COR-L47 (cell line): ENCODE measurements at regions not wholly inside any gene's neighbourhood (a gene's known extent, or its start where the extent isn't known, plus 50 kb on each side); places are given as distances from the start of the nearest gene placed in this dataset.
"Not testable (repeated sequence)": the region's sequence is repeated elsewhere in the genome, so short reads cannot be mapped to it uniquely, and the experiment has no call there.

Experiments
- DNase-seq: peaks from one replicate; lab custom pipeline; 2025; lab: John Stamatoyannopoulos, UW

- no peak for DNase-seq
Observed at GRCh38 chrX:129161108-129161507, 362.2 kb downstream of the SMARCA1 start.

GRCh38 chrX:129158505-129158904 lies 364.8 kb downstream of the SMARCA1 start:
- DNase-seq = no peak

GRCh38 chrX:129145840-129146272 lies 377.4 kb downstream of the SMARCA1 start:
- no peak for DNase-seq

- no peak for DNase-seq
Observed at GRCh38 chrX:129145385-129145784, 377.9 kb downstream of the SMARCA1 start.

GRCh38 chrX:129144172-129145038 lies 378.9 kb downstream of the SMARCA1 start:
- no peak for DNase-seq

GRCh38 chrX:129139837-129140598 lies 383.3 kb downstream of the SMARCA1 start:
- DNase-seq = peak; percentile 79

- DNase-seq = no peak
Observed at GRCh38 chrX:129125122-129125914, 398.0 kb downstream of the SMARCA1 start.

- DNase-seq = no peak
Observed at GRCh38 chrX:129123795-129124194, 399.5 kb downstream of the SMARCA1 start.

- no peak for DNase-seq
Observed at GRCh38 chrX:129116676-129117470, 406.4 kb downstream of the SMARCA1 start.

GRCh38 chrX:129115935-129116334 lies 407.4 kb downstream of the SMARCA1 start:
- no peak for DNase-seq

- peak; percentile 37 for DNase-seq
Observed at GRCh38 chrX:129115104-129115503, 408.2 kb downstream of the SMARCA1 start.

GRCh38 chrX:129111081-129111798 lies 412.1 kb downstream of the SMARCA1 start:
- no peak for DNase-seq

GRCh38 chrX:129108936-129109335 lies 414.4 kb downstream of the SMARCA1 start:
- DNase-seq = peak; percentile 68

- DNase-seq = no peak
Observed at GRCh38 chrX:129099207-129099606, 424.1 kb downstream of the SMARCA1 start.

GRCh38 chrX:129097668-129098067 lies 425.6 kb downstream of the SMARCA1 start:
- DNase-seq = no peak

GRCh38 chrX:129093706-129094105 lies 429.6 kb downstream of the SMARCA1 start:
- DNase-seq = no peak

GRCh38 chrX:129092757-129093156 lies 430.5 kb downstream of the SMARCA1 start:
- no peak for DNase-seq

GRCh38 chrX:129092242-129092641 lies 431.0 kb downstream of the SMARCA1 start:
- DNase-seq = no peak

GRCh38 chrX:129091097-129091496 lies 432.2 kb downstream of the SMARCA1 start:
- peak; percentile 39 for DNase-seq

- no peak for DNase-seq
Observed at GRCh38 chrX:129086802-129087201, 436.5 kb downstream of the SMARCA1 start.

- not testable (repeated sequence) for DNase-seq
Observed at GRCh38 chrX:129084291-129084690, 439.0 kb downstream of the SMARCA1 start.
